ENCODE measurements at regions not wholly inside any gene's neighbourhood (a gene's known extent, or its start where the extent isn't known, plus 50 kb on each side); places are given as distances from the start of the nearest gene placed in this dataset.

GRCh38 chr20:52565614-52566013 lies 374.0 kb upstream of the ZFP64 start:
- no peak overlapping the region for H3K56ac ChIP-seq (ENCODE audit: extremely low read depth, insufficient read depth, low read length)
- no peaks in the 10 kb centered on the region for H3K79me1 ChIP-seq (ENCODE audit: low read depth in 1 of 2, low read length in 2 of 2)

More at GRCh38 chr20:52565614-52566013, 374.0 kb upstream of the ZFP64 start:
- no peak overlapping the region for H4K8ac ChIP-seq (ENCODE audit: low read depth in 2 of 2, low read length in 2 of 2)
- H3K14ac ChIP-seq (replicated peaks; ENCODE audit: low read depth, low read length) = no peak overlapping the region
- DNase-seq = no peak
- no peak overlapping the region for H2AFZ ChIP-seq (replicated peaks; ENCODE audit: low read length, poor library complexity)
- no peak overlapping the region for H2BK120ac ChIP-seq (ENCODE audit: low read depth, low read length)
- no peak overlapping the region for H2AK9ac ChIP-seq (replicated peaks; ENCODE audit: low read depth, low read length, poor library complexity)
- no peaks in the 10 kb centered on the region for H3K9me3 ChIP-seq (ENCODE audit: control insufficient read depth, insufficient read depth, low read length)
- H3K27me3 ChIP-seq (ENCODE audit: control insufficient read depth, insufficient read depth, low read length) = no peaks in the 10 kb centered on the region
- no peak overlapping the region for H3K23ac ChIP-seq (ENCODE audit: low read depth, low read length)
- dilution Hi-C loops (cut with HindIII; ENCODE audit: low sequenced_read_pairs, unreplicated experiment) (no loop called here), intact Hi-C loops (cut with micrococcal nuclease) (no loop called here), in situ Hi-C loops (cut with MboI; ENCODE audit: low sequenced_read_pairs) (no loop called here)
- H3K4me1 ChIP-seq (ENCODE audit: control insufficient read depth, insufficient read depth, low read length) = no peaks in the 10 kb centered on the region
- H4K20me1 ChIP-seq (ENCODE audit: insufficient read depth, low read length) = no peaks in the 10 kb centered on the region
- H2BK5ac ChIP-seq (ENCODE audit: low read depth, low read length, poor library complexity, severe bottlenecking) = no peak overlapping the region
- no peaks in the 10 kb centered on the region for H3K36me3 ChIP-seq (ENCODE audit: control insufficient read depth, insufficient read depth, low read length)
- H4K5ac ChIP-seq (ENCODE audit: low read depth, low read length) = no peak overlapping the region
- no peak overlapping the region for H3K18ac ChIP-seq (ENCODE audit: low read depth, low read length)
- no peak overlapping the region for H3K9ac ChIP-seq (ENCODE audit: low read depth, low read length)
- H3K4ac ChIP-seq (ENCODE audit: low read depth, low read length) = no peak overlapping the region
- H3K27ac ChIP-seq (ENCODE audit: insufficient read depth, low read length) = no peak overlapping the region
- no peak for ATAC-seq (ENCODE audit: low read depth)
- TF ChIP-seq CTCF (conservative IDR thresholded peaks at IDR 0.05; ENCODE audit: low read depth, low read length) (no peak), USF2 (IDR thresholded peaks at IDR 0.05; ENCODE audit: low read depth, low read length) (no peak), MXI1 (IDR thresholded peaks at IDR 0.05; ENCODE audit: borderline replicate concordance, low read depth, low read length) (no peak)
- BruUV-seq (replicated peaks) = no TSS peak
- no peaks in the 10 kb centered on the region for H3K9me1 ChIP-seq (ENCODE audit: insufficient read depth, low read length)
- no peak overlapping the region for H2BK15ac ChIP-seq (ENCODE audit: low read depth, low read length)
- no peak overlapping the region for H4K91ac ChIP-seq (ENCODE audit: insufficient read depth, low read depth, low read length)
- CTCF ChIA-PET = no interaction called here
- H2BK20ac ChIP-seq (ENCODE audit: low read depth, low read length) = no peak overlapping the region
- H3K4me3 ChIP-seq (ENCODE audit: insufficient read depth, low read depth, low read length) = no peak overlapping the region
- no peak overlapping the region for H3K4me2 ChIP-seq (ENCODE audit: low read depth, low read length)
- H2AK5ac ChIP-seq (ENCODE audit: low read depth, low read length) = no peak overlapping the region
- POLR2A ChIA-PET (ENCODE audit: unreplicated experiment) = no interaction called here
- no CpG with 5 or more reads among the region's 2 CpGs for WGBS, 2 experiments (ENCODE audit: extremely low coverage in 2 of 2, insufficient read length in 1 of 2)

Data from IMR-90 (cell line).